ENCODE measurements at regions not wholly inside any gene's neighbourhood (a gene's known extent, or its start where the extent isn't known, plus 50 kb on each side); places are given as distances from the start of the nearest gene placed in this dataset.

GRCh38 chr11:29353833-29354232, 663.0 kb downstream of the KCNA4 start:
- Mint-ChIP-seq H3K27ac (no peak overlapping the region), H3K4me1 (no peaks in the 10 kb centered on the region), H3K36me3 (ENCODE audit: low read depth) (no peaks in the 10 kb centered on the region), H3K27me3 (no peaks in the 10 kb centered on the region), H3K4me3 (no peak overlapping the region), H3K9me3 (peaks cover 2% of the 10 kb centered on the region)
- CTCF ChIA-PET = no interaction called here
- POLR2A ChIA-PET = no interaction called here
- no peak for DNase-seq
- intact Hi-C loops (cut with micrococcal nuclease) = no loop called here
- no peak for ATAC-seq (ENCODE audit: low read depth)
- no peak for TF ChIP-seq CTCF (IDR thresholded peaks at IDR 0.05)

DNA sequence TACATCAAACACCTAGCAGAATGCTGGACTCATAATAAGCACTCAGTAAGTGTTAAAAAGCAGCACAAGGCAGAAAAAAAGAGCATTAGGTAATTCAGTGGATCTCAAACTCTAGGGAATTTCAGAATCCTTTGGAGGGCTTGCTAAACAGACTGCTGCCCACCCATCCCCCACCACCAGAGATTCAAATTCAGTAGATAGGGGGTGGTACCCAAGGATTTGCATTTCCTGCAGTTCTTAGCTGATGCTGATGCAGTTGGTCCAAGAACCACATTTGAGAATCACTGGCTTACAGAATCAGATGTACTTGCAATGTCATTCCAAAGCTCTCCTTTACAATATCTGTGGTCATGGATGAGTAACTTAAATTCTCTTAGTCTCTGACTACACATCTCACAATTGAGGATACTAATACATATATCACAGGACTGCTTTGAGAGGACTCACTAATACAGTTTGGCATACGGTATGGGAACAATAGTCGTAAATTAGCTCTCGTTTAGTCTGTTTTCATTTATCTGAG, 664.5 kb downstream of the KCNA4 start:
- Mint-ChIP-seq H3K9me3 (peaks cover 2% of the 10 kb centered on the region), H3K4me3 (no peak overlapping the region), H3K27ac (no peak overlapping the region), H3K27me3 (no peaks in the 10 kb centered on the region), H3K36me3 (ENCODE audit: low read depth) (no peaks in the 10 kb centered on the region), H3K4me1 (no peaks in the 10 kb centered on the region)
- intact Hi-C loops (cut with micrococcal nuclease) = no loop called here
- DNase-seq (no peak), ATAC-seq (ENCODE audit: low read depth) (no peak)
- CTCF ChIA-PET = no interaction called here
- no peak for TF ChIP-seq CTCF (IDR thresholded peaks at IDR 0.05)
- POLR2A ChIA-PET = no interaction called here

DNA sequence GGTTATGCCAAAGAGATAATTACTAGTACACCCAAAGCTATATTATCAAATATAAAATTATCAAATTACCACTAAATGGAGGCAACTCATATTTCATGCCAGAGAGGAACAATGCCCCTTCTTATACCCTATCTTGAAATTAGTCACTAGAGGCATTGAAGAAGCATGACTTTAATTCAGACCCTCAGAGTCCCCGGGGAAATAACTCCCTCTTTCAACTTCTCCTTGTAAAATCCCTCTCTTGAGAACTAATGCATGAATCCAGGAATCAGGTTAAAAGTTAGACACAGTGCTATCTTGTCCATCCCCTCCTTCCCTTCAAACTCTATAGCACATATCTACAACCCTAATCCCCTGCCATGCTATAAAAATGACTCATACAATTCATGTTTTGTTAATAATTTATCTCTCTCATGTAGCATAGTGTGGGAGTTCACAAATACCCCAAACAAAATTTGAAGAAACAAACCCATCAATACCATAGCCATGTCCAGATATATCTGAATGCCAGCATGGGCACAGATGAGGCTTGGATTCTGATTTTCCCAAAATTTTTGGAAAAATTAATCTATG, 665.4 kb downstream of the KCNA4 start:
- Mint-ChIP-seq H3K36me3 (ENCODE audit: low read depth) (no peaks in the 10 kb centered on the region), H3K4me3 (no peak overlapping the region), H3K27me3 (no peaks in the 10 kb centered on the region), H3K9me3 (no peaks in the 10 kb centered on the region), H3K27ac (no peak overlapping the region), H3K4me1 (no peaks in the 10 kb centered on the region)
- ATAC-seq (ENCODE audit: low read depth) = no peak
- intact Hi-C loops (cut with micrococcal nuclease) = no loop called here
- CTCF ChIA-PET = no interaction called here
- no peak for TF ChIP-seq CTCF (IDR thresholded peaks at IDR 0.05)
- no peak for DNase-seq
- POLR2A ChIA-PET = no interaction called here

DNA sequence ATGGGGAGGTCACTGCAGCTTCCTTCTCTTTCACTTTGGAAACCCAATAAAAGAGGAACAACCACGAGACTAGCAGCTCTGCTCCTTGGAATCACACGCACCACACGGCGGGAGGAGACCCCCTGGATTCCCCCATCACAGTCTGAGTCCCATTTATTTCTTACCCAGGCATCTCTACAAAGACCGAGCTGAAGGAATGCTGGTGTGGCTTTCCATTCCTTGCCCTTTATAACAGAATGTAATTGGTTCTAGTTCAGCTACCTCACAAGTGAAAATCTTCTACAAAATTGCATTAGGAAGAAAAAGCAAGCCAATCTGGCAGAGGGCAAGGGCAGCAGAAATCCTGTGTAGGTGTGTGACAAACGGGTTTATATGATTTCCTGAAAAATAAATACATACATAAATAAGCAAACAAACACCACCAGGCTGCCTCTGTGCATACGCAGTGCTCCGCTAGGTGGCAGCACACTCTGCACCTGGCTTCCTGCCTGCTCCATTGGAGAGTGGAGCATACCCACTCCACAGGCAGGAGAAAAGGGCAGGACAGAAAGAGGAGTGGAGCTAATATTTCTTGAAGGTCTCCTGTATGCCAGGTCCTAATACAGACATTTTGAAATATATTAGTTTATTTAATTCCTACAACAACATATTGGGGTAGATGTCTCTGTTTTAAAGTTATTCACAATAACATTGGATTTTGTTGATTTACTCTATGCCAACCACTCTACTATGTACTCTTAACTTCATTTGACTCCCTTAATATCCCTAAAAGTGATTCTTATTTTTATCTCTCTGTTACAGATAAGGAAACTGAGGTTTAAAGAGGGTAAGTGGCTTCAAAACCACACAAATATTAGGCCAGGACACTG, 673.1 kb downstream of the KCNA4 start:
- DNase-seq (peak; percentile 14), ATAC-seq (ENCODE audit: low read depth) (peak; percentile 40)
- H3K27me3 Mint-ChIP-seq = no peaks in the 10 kb centered on the region
- no peak overlapping the region for H3K27ac Mint-ChIP-seq
- no peaks in the 10 kb centered on the region for H3K36me3 Mint-ChIP-seq (ENCODE audit: low read depth)
- intact Hi-C loops (cut with micrococcal nuclease) = loop anchor here (2.0 kb wide), 1 partner anchor 1575 kb away; no protein-coding TSS in a partner anchor
- peak; percentile 37 for TF ChIP-seq CTCF (IDR thresholded peaks at IDR 0.05)
- ChIA-PET CTCF (no interaction called here), POLR2A (no interaction called here)
- no peaks in the 10 kb centered on the region for H3K9me3 Mint-ChIP-seq
- H3K4me1 Mint-ChIP-seq = no peaks in the 10 kb centered on the region
- no peak overlapping the region for H3K4me3 Mint-ChIP-seq

GRCh38 chr11:29336727-29337575, 679.9 kb downstream of the KCNA4 start:
- Mint-ChIP-seq H3K4me1 (no peaks in the 10 kb centered on the region), H3K4me3 (no peak overlapping the region), H3K27me3 (no peaks in the 10 kb centered on the region), H3K9me3 (no peaks in the 10 kb centered on the region), H3K27ac (no peak overlapping the region), H3K36me3 (ENCODE audit: low read depth) (no peaks in the 10 kb centered on the region)
- ChIA-PET POLR2A (no interaction called here), CTCF (no interaction called here)
- no peak for ATAC-seq (ENCODE audit: low read depth)
- intact Hi-C loops (cut with micrococcal nuclease) = no loop called here
- no peak for DNase-seq
- TF ChIP-seq CTCF (IDR thresholded peaks at IDR 0.05) = no peak
